HG02852 (cell line): ENCODE measurements at regions not wholly inside any gene's neighbourhood (a gene's known extent, or its start where the extent isn't known, plus 50 kb on each side); places are given as distances from the start of the nearest gene placed in this dataset.
"Not testable (repeated sequence)": the region's sequence is repeated elsewhere in the genome, so short reads cannot be mapped to it uniquely, and the experiment has no call there.

ENCODE experiments used
- ATAC-seq: cut with Tn5 transposase; IDR thresholded peaks from one replicate; pipeline ENCODE4 v1.9.1; 2021; ENCODE audit warnings: mild to moderate bottlenecking, moderate library complexity; ENCODE audit not compliant: unreplicated experiment

DNA sequence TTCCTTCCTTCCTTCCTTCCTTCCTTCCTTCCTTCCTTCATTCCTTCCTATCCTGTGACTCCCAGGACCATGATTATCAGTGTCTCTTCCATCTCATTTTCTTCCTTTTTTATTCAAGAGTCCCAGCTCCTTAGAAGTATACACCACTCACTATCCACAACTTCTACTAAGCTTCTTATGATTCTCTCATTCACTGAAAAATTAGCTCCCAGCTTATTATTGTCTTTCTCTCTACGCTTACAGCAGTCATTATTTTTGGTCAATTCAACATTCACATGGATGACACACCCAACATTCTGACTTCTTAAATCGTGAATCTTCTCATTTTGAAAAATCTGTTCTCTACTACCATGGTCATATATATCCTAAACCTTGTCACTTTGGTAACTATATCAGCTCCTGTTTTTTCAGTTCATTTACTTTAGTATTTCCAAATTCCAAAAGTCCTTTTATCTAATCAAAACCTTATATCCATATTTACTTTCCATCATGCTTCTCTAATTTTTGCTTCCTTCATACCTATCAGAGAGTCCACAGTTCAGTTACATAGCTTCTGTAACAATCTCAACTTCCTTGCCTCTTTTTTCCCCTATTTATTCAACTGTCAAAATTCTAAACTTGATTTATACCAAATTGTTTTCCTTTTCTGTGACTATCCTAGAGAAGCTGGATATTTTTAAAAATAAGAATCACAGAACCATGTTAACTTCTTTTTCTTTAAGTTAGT is 677.5 kb downstream of the RAPGEF2 start:
- ATAC-seq, result no peak

DNA sequence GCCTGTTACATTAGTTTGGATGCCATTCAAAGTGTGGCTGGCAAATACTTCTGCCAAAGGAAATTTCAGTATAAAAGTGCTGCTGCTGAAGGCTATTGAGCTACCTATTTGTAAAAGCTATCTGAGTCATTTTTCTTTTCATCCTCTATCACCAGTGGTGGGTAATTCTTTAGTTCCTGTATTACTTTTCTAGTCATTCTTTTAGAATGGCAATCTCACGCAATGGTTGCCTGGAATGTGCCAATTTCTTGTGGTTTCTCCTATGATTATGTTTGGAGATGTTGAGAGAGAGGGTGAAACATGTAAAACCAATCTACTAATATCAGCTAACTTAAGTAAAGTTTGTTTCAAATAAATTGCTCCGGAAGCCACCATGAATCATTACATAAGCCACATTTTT is 685.0 kb downstream of the RAPGEF2 start:
- ATAC-seq, result no peak

GRCh38 chr4:159791334-159791733 is 688.5 kb downstream of the RAPGEF2 start:
- no peak for ATAC-seq

- ATAC-seq, result not testable (repeated sequence)
These were observed 701.7 kb downstream of the RAPGEF2 start for GRCh38 chr4:159804592-159804991.

GRCh38 chr4:159823743-159824142 is 720.9 kb downstream of the RAPGEF2 start:
- no peak for ATAC-seq

DNA sequence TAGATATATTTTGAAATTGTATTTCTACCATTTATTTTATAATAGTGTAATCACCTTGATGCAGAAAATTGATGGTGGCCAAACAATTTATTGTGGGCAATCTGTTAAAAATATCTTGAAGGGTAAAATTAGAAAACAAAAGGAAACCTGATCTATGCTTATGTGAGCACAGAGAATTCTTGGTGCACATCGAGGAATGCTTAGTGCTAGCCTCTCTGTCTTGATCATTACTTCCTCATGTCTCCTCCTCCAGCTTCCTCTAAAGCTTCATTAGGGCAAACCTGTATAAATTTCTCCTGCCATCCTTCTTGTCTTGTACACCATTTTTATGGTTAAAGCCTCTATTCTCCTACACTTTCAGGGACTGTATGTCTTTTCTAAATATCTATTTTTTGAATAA is 725.8 kb downstream of the RAPGEF2 start:
- no peak for ATAC-seq

- no peak for ATAC-seq
These were observed 726.3 kb downstream of the RAPGEF2 start for GRCh38 chr4:159829184-159829583.

GRCh38 chr4:159837071-159837470 is 734.2 kb downstream of the RAPGEF2 start:
- ATAC-seq, result no peak

DNA sequence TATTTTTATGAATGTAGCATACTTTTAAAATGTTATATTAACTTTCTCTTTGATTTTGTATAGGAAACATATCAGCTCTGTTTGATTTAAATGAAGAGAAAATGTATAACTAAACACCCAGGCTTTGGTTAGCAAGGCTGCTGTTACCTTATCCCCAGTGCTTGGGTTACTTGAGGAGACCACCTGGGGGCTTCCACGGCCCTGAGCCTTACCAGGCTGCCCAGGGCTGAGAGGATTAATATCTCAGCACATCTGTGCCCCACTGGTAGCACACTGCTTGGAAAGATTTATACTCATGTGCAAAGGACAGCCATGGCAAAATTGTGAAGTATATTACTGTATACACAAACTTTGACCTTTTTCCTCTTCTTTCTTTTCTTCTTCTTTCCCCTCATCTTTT is 752.9 kb downstream of the RAPGEF2 start:
- ATAC-seq, result no peak

DNA sequence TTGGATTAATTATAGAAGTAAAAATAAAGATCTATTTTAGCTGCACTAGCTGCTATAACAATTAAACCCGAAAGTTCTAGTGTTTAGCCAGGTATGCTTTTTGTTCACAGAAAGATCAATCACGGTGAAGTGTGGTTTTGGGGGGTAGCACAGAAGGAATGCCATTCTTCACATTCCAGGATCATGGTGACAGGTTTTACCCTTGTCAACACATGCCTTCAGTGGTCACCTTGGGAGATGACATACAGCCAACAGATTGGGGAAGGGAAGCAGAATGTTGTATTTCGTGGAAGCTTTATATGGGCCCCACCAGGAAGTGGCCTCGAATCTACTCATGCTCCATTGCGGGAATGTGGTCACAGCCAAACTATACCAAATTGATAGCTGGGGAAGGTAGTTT is 753.6 kb downstream of the RAPGEF2 start:
- no peak for ATAC-seq

DNA sequence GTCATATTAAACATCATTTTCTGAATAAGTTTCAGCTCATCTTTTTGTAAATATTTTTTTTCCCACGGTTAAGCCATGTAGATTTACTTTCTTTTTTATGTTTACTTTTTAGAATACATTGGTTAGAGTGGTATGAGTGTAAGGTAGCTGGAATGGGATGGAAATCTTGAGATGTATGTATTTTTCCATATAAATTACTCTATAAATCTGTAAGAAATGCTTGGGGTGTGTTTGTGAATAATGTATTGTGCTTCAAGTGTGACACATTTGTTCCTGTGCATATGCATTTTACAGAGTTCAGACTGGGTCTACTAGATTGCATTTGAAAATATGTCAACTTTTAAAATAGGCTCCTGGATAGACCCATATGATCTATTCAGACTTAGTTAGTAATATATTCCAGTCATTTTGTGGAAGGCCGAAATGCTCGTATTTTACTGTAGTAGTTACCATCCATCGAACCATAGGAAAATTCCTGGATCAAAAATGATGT is 756.8 kb downstream of the RAPGEF2 start:
- ATAC-seq, result no peak

GRCh38 chr4:159860945-159861344 is 758.1 kb downstream of the RAPGEF2 start:
- ATAC-seq, result no peak

DNA sequence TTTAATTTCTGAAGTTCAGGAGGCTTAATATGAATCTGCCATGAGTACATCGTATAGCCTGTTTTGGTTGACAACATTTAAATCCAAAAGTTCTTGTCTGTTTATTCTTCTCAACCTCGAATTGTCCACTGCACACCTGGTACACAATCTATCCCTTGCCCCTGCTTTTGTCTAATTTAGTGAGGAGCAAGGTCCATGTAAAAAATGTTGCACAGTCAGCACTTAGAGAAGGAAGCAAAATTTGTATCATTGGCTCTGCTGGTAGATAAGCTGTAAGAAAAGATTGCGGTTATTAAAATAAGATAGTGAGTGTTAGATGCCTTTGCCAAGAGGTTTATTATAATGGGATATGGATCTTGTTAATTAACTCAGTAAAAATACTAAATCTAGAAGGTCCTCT is 761.5 kb downstream of the RAPGEF2 start:
- ATAC-seq, result no peak

DNA sequence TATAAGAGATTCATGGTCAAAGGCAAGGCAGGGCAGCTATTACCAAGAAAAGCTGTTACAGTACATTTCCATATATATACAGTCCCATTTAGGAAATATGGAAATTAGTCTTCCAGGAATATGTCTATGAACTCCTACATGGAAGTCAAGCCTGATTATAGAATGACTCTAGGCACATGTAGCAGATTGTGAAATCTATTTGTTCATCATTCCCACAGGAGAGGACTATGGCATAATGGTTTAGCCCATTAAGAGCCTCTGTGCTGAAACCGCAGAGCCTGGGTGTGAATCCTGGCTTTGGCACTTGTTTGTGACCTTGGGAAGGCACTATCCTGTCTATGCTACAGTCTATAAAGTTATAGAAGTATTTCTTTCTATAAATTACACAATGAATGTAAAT is 764.8 kb downstream of the RAPGEF2 start:
- no peak for ATAC-seq

DNA sequence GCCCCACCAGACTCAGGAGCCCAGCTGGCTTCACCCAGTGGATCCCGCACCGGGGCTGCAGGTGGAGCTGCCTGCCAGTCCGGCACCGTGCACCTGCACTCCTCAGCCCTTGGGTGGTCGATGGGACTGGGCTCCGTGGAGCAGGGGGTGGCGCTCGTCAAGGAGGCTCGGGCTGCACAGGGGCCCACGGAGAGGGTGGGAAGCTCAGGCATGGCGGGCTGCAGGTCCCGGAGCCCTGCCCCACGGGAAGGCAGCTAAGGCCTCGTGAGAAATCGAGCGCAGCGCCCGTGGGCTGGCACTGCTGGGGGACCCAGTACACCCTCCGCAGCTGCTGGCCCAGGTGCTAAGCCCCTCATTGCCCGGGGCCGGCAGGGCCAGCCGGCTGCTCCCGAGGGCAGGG is 766.1 kb downstream of the RAPGEF2 start:
- ATAC-seq, result not testable (repeated sequence)

DNA sequence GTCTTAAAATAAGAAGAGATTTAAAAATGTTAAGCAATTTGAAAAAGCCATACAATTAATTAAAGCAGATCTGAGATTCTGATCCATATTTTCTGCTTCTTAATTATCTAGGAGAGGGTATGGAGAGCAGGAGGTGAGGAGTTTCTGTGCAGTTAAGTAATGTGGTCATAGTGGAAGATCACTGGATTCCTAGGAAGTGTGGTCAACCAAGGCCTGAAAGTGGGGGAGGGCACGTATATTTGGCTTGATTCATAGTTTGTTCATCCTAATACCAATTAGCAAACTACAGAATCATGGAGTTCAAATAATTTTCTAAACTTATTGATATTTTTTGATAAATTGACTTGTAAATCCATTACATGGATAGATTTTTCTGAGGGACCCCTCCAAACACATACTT is 768.3 kb downstream of the RAPGEF2 start:
- ATAC-seq, result no peak

DNA sequence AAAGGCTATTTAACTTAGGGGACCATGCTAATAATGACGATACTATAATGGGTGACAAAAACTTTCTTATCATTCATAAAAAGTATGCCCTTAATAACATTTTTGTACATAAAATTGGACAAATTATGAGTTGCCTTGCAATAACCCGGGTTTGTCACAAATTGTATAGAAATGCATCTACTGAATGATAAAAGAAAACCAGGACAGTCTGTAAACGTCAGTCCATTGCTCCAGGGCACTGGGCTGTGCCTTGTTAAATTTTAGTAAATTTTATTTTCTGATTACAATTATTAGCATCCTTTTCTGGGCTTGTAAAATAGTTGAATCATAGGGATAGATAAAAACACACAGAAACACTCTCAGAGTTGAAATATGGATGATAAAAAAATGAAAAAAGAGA is 778.3 kb downstream of the RAPGEF2 start:
- no peak for ATAC-seq

- ATAC-seq, result no peak
These were observed 782.1 kb downstream of the RAPGEF2 start for GRCh38 chr4:159884989-159885388.

DNA sequence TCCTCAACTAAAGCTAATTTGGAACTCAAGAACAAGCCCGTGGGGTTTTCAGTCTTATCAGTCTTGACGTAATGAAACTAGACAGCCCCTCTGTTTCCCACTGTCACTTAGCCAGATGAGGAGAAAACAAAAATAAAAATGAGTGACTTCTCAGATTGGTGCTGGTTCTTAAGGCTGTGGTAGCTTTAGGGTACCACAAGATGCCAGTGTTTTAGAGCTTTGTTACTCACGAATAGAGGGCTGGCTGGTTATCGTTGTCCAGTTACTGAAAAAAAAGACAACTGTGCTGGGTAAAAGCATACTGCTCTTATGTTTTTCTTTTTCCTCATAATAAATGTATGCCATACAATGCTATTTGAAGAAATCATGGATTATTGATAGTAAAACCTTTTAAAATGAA is 796.7 kb downstream of the RAPGEF2 start:
- no peak for ATAC-seq

DNA sequence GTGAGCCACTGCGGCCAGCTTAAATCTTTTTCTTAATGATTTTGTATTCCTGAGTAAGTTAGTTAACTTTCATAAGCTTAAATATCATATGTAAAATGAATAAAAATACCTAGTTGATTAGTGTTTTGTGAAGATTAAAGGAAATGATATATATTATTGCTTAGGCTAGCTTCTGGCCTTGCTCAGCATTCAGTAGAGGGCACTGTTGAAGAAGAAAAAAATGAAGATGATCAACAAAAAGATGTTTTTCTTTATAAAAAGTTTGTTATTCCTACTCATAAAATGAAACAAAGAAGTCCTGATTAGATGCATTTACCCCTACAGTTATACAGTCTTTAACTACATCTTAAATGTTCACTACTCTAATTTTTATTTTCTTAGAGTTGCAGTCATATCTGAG is 797.7 kb downstream of the RAPGEF2 start:
- no peak for ATAC-seq

- ATAC-seq, result no peak
These were observed 799.8 kb downstream of the RAPGEF2 start for GRCh38 chr4:159902648-159903047.

GRCh38 chr4:159904906-159905305 is 802.0 kb downstream of the RAPGEF2 start:
- ATAC-seq, result no peak

- no peak for ATAC-seq
These were observed 803.2 kb downstream of the RAPGEF2 start for GRCh38 chr4:159906051-159906450.
